ENCODE measurements at regions not wholly inside any gene's neighbourhood (a gene's known extent, or its start where the extent isn't known, plus 50 kb on each side); places are given as distances from the start of the nearest gene placed in this dataset.

- TF ChIP-seq, protein P1, sequence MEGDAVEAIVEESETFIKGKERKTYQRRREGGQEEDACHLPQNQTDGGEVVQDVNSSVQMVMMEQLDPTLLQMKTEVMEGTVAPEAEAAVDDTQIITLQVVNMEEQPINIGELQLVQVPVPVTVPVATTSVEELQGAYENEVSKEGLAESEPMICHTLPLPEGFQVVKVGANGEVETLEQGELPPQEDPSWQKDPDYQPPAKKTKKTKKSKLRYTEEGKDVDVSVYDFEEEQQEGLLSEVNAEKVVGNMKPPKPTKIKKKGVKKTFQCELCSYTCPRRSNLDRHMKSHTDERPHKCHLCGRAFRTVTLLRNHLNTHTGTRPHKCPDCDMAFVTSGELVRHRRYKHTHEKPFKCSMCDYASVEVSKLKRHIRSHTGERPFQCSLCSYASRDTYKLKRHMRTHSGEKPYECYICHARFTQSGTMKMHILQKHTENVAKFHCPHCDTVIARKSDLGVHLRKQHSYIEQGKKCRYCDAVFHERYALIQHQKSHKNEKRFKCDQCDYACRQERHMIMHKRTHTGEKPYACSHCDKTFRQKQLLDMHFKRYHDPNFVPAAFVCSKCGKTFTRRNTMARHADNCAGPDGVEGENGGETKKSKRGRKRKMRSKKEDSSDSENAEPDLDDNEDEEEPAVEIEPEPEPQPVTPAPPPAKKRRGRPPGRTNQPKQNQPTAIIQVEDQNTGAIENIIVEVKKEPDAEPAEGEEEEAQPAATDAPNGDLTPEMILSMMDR (IDR thresholded peaks at IDR 0.05; ENCODE audit: insufficient read depth, low read depth, low read length): no peak
- no peak for TF ChIP-seq EZH2 (IDR thresholded peaks at IDR 0.05; ENCODE audit: insufficient read depth, low read length)
Measured at GRCh38 chr15:100785181-100786138, 94.2 kb upstream of the ALDH1A3 start.
